AG08396 (cell line): ENCODE measurements at regions not wholly inside any gene's neighbourhood (a gene's known extent, or its start where the extent isn't known, plus 50 kb on each side); places are given as distances from the start of the nearest gene placed in this dataset.

Source experiments
- DNase-seq: peaks from one replicate; pipeline ENCODE4 v3.0.0; 2012; ENCODE audit warnings: low spot score, mixed read lengths

DNA sequence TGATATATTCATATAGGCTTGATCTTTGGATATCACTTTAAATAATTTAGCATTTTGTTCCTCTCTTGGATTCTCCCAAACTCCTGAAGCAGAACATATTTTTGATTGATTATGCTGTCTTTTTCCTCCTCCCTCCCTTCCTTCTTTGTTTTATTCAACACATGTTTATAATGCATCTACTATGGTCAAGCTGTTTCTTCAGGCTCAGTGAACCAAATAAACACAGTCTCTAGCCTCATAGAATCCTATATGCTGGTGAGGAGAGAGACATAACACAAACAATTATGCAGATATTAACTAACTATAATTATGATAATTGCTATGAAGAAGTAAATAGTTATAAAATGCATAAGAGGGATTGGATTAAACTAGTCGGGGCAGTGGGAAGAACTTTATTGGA is 1023.6 kb upstream of the RAG2 start:
- DNase-seq = no peak

DNA sequence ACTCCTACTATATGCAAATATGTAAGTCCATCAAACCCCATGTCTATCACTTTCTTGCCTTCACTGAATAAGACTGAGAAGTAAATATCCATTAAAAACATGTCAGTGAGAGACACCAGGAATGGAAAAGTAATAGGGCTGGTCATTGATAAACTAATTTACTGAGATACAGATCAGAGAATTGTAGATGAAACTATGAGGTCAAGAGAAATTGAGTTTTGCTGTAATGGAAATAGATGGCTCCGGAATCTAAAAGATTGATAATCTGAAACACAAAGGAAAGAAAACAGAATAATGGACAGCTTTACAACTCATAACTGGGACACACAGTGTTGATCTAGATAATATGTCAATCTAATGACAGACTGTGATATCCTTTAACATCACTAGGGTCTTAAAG is 1018.3 kb upstream of the RAG2 start:
- DNase-seq = no peak

DNA sequence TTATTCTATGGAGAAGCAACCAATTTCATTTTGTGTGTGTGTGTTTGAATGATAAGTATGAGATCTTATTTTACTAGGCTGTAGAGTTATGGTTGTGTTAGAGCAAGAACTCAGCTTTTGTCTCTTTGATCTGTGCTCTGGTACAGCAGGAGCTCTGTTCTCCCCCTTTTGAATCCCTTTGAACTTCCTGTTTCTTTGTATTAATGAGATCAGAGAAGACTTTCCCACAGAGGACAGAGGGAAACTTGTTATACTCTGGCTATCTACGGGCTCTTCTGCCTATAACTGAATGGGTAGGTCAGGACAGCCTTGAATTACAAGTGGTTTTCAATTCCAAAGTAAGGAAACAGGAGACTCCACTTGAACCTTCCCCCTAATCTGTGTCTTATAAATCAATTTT is 1015.0 kb upstream of the RAG2 start:
- no peak for DNase-seq

DNA sequence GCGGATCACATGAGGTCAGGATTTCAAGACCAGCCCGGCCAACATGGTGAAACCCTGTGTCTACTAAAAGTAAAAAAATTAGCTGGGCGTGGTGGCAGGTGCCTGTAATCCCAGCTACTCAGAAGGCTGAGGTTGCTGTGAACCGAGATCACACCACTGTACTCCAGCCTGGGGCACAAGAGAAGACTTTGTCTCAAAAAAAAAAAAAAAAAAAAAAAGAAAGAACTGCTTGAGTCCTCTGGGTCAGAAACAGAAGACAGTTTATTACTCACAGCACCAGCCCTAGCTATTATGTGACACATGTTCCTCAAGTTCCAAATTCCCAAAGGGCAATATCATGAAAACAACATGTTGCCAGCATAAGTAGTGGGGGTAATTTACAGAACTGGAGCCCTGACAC is 1014.1 kb upstream of the RAG2 start:
- no peak for DNase-seq

- no peak for DNase-seq
Observed at GRCh38 chr11:37605229-37605628, 1007.2 kb upstream of the RAG2 start.

DNA sequence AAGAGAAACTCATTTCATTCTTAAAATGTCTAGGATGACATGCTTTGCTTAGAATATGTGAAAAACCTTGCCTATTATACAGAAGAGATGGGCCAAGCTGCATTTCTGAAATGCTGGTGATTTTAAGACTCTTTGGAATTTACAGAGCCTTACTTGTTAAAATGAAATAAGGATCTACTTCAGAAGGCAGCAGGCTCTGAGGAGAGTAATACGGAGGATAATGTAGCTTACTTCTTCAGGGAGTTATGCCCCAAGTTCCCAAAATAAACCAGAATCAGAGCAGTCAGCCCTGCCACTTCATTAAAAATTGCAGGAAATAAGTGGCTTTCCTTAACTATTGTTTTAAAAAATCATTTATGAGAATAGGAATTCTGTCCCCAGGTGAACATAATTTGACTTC is 1000.3 kb upstream of the RAG2 start:
- no peak for DNase-seq

DNA sequence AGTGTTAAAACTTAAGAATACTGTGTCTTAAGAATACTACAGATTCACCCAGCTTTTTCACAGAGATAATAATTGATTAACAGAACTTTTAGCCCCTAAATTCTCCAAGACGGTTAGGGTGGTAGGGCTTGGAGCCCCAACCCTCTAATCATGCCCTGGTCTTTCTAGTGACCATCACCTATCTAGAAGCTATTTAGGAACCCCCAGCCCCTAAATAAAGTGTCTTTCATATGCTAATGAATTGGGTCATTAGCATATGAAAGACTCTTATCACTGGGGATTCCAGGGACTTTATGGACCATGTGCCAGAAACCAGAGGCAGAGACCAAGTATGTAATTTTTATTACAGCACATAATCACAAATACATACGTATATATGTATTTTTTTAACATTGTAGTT is 999.7 kb upstream of the RAG2 start:
- no peak for DNase-seq

DNA sequence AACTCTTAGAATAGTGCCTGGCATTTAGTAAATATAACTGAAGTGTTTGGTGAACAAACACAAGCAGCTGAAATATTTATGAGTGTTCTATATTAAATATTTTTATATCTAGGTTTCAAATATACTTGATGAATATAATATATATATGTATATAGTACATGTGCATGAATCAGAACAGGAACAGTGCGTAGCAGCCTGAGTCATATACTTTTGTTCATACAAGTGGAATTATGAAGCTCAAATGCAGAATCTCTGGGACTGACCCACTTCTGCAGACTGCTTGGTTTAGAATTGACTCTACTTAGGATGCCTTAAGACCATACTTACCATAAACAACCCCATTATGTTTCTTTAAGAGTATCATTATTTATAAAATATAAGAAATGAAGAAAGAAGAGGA is 997.8 kb upstream of the RAG2 start:
- DNase-seq = no peak

DNA sequence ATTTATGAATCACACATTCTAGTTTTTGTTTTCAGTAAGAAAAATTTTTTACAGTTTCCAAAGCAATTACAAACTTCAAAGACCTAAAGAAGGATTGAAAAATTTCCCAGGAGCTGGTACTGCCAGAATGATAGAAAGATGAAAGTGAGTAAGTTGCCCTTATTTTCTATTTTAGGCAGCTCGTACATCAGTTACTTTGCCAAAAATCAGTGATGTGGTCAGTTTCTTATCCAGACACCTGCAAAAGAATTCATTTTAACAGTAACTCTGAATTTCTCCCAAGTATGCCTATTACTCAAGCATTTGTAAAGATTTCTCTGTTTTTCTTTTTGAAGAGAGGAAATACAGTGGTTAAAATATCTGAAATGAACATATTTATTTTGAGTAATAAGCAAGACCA is 976.3 kb upstream of the RAG2 start:
- DNase-seq = no peak

DNA sequence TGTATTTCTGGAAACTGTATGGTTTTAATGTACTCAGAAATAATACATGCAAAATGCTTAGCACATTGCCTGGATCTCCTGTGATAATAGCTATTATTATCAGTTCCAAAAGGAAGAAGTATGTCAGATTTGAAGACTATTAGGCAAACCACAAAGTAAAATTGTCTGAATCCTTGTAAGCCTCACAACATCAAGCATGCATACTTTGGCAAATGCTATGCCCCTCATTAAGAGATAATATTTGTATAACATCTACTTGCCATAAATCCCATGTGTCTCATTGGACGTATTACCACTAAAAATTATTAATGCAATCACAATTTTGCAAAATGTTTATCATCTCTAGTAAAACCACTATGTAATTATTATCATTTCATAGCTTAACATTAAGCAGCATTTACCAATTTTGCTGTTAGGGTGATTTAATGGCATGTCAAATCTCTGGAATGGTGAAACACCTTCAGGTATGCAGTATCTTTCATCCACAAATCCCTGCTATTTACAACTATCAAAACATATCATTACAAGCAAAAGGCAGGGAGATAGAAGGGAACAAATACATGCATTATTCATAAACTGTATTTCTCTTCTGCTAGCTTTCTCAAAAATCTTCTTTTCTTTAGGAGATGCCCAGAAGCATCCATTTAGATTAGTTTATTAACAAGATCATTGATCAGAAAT is 974.6 kb upstream of the RAG2 start:
- DNase-seq = no peak

- DNase-seq = no peak
Observed at GRCh38 chr11:37571246-37571645, 973.2 kb upstream of the RAG2 start.

GRCh38 chr11:37560991-37561390 is 963.0 kb upstream of the RAG2 start:
- no peak for DNase-seq

DNA sequence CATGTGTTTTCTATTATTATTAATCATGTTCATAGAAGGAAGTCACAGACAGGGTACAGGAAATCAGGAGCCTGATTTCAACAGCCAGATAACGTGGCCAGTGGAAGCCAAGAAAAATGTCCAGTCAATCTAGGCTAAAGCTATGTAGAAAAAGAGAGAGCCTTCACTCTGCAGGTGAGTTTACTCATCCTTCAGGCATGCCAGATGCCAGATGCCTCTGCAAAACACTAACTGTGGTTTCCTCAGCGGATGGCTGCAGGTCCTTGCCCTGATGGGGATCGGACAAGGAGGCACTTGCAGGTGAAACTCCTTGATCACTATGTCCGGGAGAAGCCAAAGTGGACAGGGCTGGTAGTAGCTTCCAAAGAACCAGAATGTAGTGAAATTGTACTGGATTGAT is 962.3 kb upstream of the RAG2 start:
- DNase-seq = no peak

DNA sequence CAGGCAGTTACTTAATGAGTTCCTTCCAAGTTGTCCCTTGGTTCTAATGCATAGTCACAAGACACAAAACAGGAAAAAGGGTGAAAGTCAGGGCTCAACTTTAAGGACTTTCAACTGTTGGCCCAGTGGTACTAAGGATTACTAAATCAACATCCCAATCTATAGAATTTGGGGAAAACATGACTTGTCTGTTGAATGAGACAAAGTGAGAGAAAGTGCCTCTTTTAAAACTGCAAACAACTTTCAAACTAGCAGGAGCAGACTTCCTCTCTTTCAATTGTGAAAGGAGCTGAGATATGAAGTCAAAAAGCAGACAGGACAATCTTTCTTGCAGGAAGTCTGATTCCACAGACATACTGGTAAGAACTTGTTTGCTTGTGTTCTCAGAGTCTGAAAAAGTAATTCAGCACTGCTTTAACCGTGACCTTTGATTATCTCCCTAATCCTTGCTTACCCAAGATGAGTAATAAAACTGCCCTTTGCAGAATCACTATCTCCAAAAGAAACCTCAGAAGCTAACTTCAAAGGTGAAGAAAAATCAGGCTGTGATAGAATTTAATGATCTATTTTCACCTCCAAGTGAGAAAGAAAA is 960.7 kb upstream of the RAG2 start:
- DNase-seq = no peak

DNA sequence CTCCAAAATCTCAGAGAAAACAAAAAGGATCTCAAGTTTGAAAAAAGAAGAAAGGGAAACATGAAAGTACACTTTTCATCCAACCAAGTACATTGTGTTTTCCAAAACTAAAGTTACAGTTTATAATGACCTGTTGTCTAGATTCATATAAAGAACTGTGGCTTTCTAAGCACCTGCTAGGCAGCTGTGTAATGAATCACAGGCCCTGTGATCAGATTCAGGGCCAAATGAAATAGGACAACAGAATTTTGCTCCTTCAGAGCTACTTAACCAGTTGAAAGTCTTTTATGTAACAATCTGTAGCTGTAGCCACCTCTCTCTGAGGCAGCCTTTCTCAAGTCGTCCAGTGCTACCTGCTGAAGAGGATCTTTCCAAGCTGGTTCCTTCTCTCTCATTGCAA is 960.0 kb upstream of the RAG2 start:
- DNase-seq = no peak

GRCh38 chr11:37552284-37552683 is 954.2 kb upstream of the RAG2 start:
- no peak for DNase-seq

DNA sequence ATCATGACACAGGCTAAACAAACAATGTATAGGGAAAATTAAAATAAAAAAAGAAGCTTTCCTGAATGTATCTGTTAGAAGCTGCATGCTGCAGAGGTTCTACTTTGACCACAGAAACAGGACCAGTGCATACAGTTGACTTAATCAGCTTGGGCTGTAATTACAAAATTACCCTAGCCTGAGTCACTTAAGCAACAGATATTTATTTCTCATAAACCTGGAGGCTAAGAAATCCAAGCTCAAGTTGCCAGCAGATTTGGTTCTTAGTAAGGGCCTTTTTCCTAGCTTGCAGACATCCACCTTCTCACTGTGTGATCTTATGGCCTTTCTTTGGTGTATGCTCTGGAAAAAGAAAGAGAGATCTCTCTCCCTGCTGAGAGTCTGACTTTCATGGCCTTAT is 946.5 kb upstream of the RAG2 start:
- DNase-seq = no peak

DNA sequence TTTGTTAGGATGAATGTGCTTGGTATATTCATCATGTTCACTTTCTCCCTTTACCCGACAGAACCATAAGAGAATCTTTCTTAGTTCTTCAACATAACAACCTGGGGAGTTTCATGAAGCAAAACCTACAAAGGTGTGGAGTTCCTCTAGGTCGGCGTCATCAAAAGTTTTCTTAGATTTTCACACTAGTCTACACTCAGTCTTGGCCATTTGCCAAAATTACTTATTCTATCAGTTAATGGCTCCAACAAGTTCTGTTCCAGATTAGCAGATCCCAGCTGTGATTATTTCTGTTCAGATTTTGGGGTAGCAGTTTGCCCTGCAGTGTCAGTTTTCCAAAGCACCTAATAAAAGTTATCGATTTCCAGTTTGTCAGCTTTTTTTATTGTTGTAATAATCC is 935.8 kb upstream of the RAG2 start:
- DNase-seq = no peak

DNA sequence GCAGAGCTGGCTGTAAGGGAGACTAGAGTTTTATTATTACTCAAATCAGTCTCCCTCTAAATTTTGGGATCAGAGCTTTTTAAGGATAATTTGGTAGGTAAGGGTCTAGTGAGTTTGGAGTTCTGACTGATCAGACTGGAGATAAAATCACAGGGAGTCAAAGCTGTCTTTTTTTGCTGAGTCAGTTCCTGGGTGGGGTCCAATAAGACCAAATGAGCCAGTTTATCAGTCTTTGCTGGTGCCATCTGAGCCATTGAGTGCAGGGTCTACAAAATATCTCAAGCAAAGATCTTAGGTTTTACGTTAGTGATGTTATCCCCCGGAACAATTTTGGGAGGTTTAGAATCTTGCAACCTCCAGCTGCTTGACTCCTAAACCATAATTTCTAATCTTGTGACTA is 935.1 kb upstream of the RAG2 start:
- DNase-seq = no peak

GRCh38 chr11:37532271-37532670 is 934.2 kb upstream of the RAG2 start:
- no peak for DNase-seq

GRCh38 chr11:37527545-37527944 is 929.5 kb upstream of the RAG2 start:
- no peak for DNase-seq

- no peak for DNase-seq
Observed at GRCh38 chr11:37525336-37525735, 927.3 kb upstream of the RAG2 start.

DNA sequence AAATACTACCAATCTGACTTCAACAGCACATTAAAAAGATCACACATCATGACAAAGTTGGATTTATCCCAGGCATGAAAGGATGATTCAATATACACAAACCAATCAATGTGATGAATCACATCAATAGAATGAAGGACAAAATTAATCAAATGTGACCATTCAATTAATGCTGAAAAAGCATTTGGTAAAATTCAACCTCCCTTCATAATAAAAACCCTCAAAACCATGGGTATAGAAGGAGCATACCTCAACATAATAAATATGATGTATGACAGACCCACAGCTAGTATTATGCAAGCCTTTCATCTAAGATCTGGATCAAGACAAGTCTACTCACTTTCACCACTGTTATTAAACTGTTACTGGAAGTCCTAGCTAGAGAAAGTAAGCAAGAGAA is 921.7 kb upstream of the RAG2 start:
- DNase-seq = no peak

GRCh38 chr11:37512156-37512780 is 914.2 kb upstream of the RAG2 start:
- no peak for DNase-seq
